ENCODE measurements at regions not wholly inside any gene's neighbourhood (a gene's known extent, or its start where the extent isn't known, plus 50 kb on each side); places are given as distances from the start of the nearest gene placed in this dataset.

DNA sequence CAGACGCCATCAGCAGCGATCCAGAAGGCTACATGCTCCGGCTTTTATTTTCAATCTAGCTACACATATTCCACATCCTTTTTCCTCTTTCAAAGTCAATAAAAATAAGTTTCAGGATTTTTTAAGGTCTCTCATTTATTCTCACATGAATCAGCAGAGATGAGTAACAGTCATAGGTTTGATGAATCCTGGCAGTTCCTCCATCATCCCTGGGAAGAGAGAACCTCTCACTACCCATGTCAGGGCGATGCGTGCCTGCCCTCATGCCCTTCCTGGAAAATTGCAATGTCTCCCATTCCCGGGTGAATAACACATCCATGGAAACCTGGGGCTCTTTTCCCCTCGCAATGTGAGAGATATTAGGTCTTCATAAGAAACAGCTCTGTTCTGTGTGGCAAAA, 301.1 kb upstream of the SMIM21 start:
- DNase-seq (ENCODE audit: low read depth), result no peak
- H4K20me1 ChIP-seq (ENCODE audit: insufficient read depth, low read length), result no peaks in the 10 kb centered on the region
- H3K4me2 ChIP-seq (ENCODE audit: low read length), result no peak overlapping the region
- no peaks in the 10 kb centered on the region for H3K79me2 ChIP-seq (ENCODE audit: insufficient read depth, low read length)
- no peak overlapping the region for H3K4me3 ChIP-seq (ENCODE audit: insufficient read depth, low read depth, low read length)
- TF ChIP-seq EZH2 (IDR thresholded peaks at IDR 0.05; ENCODE audit: insufficient read depth, low read length), result no peak
- TF ChIP-seq, protein P1, sequence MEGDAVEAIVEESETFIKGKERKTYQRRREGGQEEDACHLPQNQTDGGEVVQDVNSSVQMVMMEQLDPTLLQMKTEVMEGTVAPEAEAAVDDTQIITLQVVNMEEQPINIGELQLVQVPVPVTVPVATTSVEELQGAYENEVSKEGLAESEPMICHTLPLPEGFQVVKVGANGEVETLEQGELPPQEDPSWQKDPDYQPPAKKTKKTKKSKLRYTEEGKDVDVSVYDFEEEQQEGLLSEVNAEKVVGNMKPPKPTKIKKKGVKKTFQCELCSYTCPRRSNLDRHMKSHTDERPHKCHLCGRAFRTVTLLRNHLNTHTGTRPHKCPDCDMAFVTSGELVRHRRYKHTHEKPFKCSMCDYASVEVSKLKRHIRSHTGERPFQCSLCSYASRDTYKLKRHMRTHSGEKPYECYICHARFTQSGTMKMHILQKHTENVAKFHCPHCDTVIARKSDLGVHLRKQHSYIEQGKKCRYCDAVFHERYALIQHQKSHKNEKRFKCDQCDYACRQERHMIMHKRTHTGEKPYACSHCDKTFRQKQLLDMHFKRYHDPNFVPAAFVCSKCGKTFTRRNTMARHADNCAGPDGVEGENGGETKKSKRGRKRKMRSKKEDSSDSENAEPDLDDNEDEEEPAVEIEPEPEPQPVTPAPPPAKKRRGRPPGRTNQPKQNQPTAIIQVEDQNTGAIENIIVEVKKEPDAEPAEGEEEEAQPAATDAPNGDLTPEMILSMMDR (IDR thresholded peaks at IDR 0.05; ENCODE audit: insufficient read depth, low read depth, low read length), result no peak
- Mint-ChIP-seq H3K4me3 (ENCODE audit: unreplicated experiment) (no peak overlapping the region), H3K27ac (ENCODE audit: unreplicated experiment) (no peak overlapping the region), H3K27me3 (ENCODE audit: low read depth, unreplicated experiment) (peaks cover 21% of the 10 kb centered on the region), H3K9me3 (ENCODE audit: unreplicated experiment) (peaks cover 2% of the 10 kb centered on the region), H3K36me3 (ENCODE audit: low read depth, unreplicated experiment) (no peaks in the 10 kb centered on the region), H3K4me1 (ENCODE audit: low read depth, unreplicated experiment) (no peaks in the 10 kb centered on the region)
- no peaks in the 10 kb centered on the region for H3K9me3 ChIP-seq (ENCODE audit: insufficient read depth, low read depth, low read length)
- H3K36me3 ChIP-seq (ENCODE audit: insufficient read depth, low read length), result no peaks in the 10 kb centered on the region
- no peak for FAIRE-seq
- no peaks in the 10 kb centered on the region for H3K27me3 ChIP-seq (ENCODE audit: insufficient read depth, low read length)
- H2AFZ ChIP-seq (ENCODE audit: low read depth, low read length), result no peak overlapping the region
- H3K27ac ChIP-seq (ENCODE audit: low read depth, low read length), result no peak overlapping the region
- no peak overlapping the region for H3K9ac ChIP-seq (ENCODE audit: low read length)
- no peaks in the 10 kb centered on the region for H3K4me1 ChIP-seq (ENCODE audit: insufficient read depth, low read length)

DNA sequence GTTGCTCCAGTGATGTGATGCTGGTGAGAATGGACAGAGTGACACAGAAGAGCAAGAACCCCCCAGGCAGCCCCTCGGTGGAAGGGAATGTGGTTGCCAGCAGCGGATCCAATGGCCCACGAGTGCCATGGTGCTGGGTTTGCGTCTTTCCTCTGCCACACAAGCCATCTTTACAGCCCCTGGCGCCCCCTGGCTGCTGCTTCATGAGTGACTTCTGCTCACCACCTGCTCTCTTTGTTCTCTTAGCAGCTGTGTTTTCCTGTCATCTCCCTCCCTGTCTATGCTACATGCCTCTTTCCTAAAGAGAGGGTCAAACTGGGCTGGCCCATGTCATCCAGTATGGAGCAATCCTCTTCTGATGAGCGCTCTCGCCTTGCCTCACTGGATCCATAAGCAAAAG, 300.0 kb upstream of the SMIM21 start:
- Histone ChIP-seq H3K4me3 (ENCODE audit: insufficient read depth, low read depth, low read length) (no peak overlapping the region), H3K4me2 (ENCODE audit: low read length) (no peak overlapping the region), H3K36me3 (ENCODE audit: insufficient read depth, low read length) (no peaks in the 10 kb centered on the region), H3K4me1 (ENCODE audit: insufficient read depth, low read length) (no peaks in the 10 kb centered on the region), H3K27me3 (ENCODE audit: insufficient read depth, low read length) (no peaks in the 10 kb centered on the region), H3K9me3 (ENCODE audit: insufficient read depth, low read depth, low read length) (no peaks in the 10 kb centered on the region), H3K27ac (ENCODE audit: low read depth, low read length) (no peak overlapping the region), H4K20me1 (ENCODE audit: insufficient read depth, low read length) (no peaks in the 10 kb centered on the region), H3K9ac (ENCODE audit: low read length) (no peak overlapping the region), H3K79me2 (ENCODE audit: insufficient read depth, low read length) (no peaks in the 10 kb centered on the region), H2AFZ (ENCODE audit: low read depth, low read length) (no peak overlapping the region)
- Mint-ChIP-seq H3K9me3 (ENCODE audit: unreplicated experiment) (peaks cover 2% of the 10 kb centered on the region), H3K36me3 (ENCODE audit: low read depth, unreplicated experiment) (no peaks in the 10 kb centered on the region), H3K27ac (ENCODE audit: unreplicated experiment) (no peak overlapping the region), H3K4me3 (ENCODE audit: unreplicated experiment) (no peak overlapping the region), H3K27me3 (ENCODE audit: low read depth, unreplicated experiment) (peaks cover 21% of the 10 kb centered on the region), H3K4me1 (ENCODE audit: low read depth, unreplicated experiment) (no peaks in the 10 kb centered on the region)
- DNase-seq (ENCODE audit: low read depth) (peak; percentile 0), FAIRE-seq (no peak)
- TF ChIP-seq, protein P1 (IDR thresholded peaks at IDR 0.05; ENCODE audit: insufficient read depth, low read depth, low read length), result no peak
- no peak for TF ChIP-seq EZH2 (IDR thresholded peaks at IDR 0.05; ENCODE audit: insufficient read depth, low read length)

DNA sequence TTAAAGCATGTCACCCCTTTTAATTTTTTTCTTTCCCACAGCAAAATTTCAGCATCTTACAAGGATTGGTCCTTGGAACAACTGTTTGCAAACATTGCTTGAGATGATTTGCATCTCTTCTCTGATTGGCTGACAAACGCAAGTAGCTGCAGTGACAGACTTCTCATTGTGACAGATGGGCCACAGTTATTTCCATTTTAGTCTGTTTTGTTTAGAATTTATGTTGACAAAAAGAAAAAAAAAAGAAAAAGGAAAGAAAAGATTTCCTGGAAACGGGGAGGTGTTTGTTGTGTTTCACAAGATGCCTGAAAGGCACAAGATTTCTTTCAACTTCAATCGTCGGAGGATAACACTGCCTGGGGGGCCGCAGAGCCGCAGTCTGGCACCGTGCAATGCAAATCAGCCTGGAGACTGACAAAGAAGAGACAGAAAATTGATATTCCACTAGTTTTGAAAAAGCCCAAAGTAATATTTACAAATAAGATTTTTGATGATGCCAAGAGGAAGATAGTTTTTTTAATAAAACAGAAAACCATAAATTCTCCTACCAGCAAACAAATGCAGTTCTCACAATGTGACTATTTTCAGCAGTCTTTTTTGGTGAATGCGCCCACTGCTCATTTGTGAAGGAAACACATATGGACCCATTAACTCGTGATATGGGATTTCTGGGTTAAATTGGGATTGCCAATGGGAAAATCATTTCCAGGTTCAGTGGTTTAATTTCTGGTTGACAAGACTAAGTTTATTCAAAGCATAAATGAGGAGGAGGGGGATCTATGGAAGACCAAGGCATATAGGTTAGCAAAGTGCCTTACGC, 296.2 kb upstream of the SMIM21 start:
- no peak overlapping the region for H2AFZ ChIP-seq (ENCODE audit: low read depth, low read length)
- H3K9ac ChIP-seq (ENCODE audit: low read length), result no peak overlapping the region
- H3K27ac ChIP-seq (ENCODE audit: low read depth, low read length), result no peak overlapping the region
- H3K36me3 ChIP-seq (ENCODE audit: insufficient read depth, low read length), result no peaks in the 10 kb centered on the region
- no peak overlapping the region for H3K4me2 ChIP-seq (ENCODE audit: low read length)
- H3K4me3 ChIP-seq (ENCODE audit: insufficient read depth, low read depth, low read length), result no peak overlapping the region
- DNase-seq (ENCODE audit: low read depth), result no peak
- Mint-ChIP-seq H3K9me3 (ENCODE audit: unreplicated experiment) (peaks cover under 1% of the 10 kb centered on the region), H3K4me3 (ENCODE audit: unreplicated experiment) (no peak overlapping the region), H3K27ac (ENCODE audit: unreplicated experiment) (no peak overlapping the region), H3K4me1 (ENCODE audit: low read depth, unreplicated experiment) (no peaks in the 10 kb centered on the region), H3K27me3 (ENCODE audit: low read depth, unreplicated experiment) (peaks cover 3% of the 10 kb centered on the region), H3K36me3 (ENCODE audit: low read depth, unreplicated experiment) (no peaks in the 10 kb centered on the region)
- H3K9me3 ChIP-seq (ENCODE audit: insufficient read depth, low read depth, low read length), result no peaks in the 10 kb centered on the region
- H3K79me2 ChIP-seq (ENCODE audit: insufficient read depth, low read length), result no peaks in the 10 kb centered on the region
- H4K20me1 ChIP-seq (ENCODE audit: insufficient read depth, low read length), result no peaks in the 10 kb centered on the region
- TF ChIP-seq, protein P1 (IDR thresholded peaks at IDR 0.05; ENCODE audit: insufficient read depth, low read depth, low read length), result no peak
- no peak for TF ChIP-seq EZH2 (IDR thresholded peaks at IDR 0.05; ENCODE audit: insufficient read depth, low read length)
- H3K27me3 ChIP-seq (ENCODE audit: insufficient read depth, low read length), result no peaks in the 10 kb centered on the region
- FAIRE-seq, result no peak
- no peaks in the 10 kb centered on the region for H3K4me1 ChIP-seq (ENCODE audit: insufficient read depth, low read length)

Data from astrocyte (in vitro differentiated cells and primary cell).